MM.1S (cell line): ENCODE measurements at regions not wholly inside any gene's neighbourhood (a gene's known extent, or its start where the extent isn't known, plus 50 kb on each side); places are given as distances from the start of the nearest gene placed in this dataset.

Experiments
- DNase-seq: peaks from one replicate; pipeline ENCODE4 v3.0.0-alpha.2; 2015
- H2AFZ ChIP-seq: fragments of 300-600 bp; sonication (generic); 2 replicates; pipeline ENCODE4 v1.6.0; 2016; ENCODE audit warnings: antibody characterized with exemption, low read length
- H3F3A ChIP-seq: fragments of 300-600 bp; sonication (generic); 2 replicates; pipeline ENCODE4 v1.6.1; 2016; ENCODE audit warnings: mild to moderate bottlenecking, antibody characterized with exemption, low read length, moderate library complexity, mixed read lengths; ENCODE audit not compliant: insufficient read depth
- H3K27ac ChIP-seq: fragments of 300-600 bp; sonication (generic); 2 replicates; pipeline ENCODE4 v1.5.1; 2016; ENCODE audit warnings: mild to moderate bottlenecking, low read length
- H3K27me3 ChIP-seq: fragments of 300-600 bp; sonication (generic); replicated peaks from 2 replicates; pipeline ENCODE4 v1.6.0; 2016; ENCODE audit warnings: low read length; ENCODE audit not compliant: insufficient read depth
- H3K36me3 ChIP-seq: fragments of 300-600 bp; sonication (generic); replicated peaks from 2 replicates; pipeline ENCODE4 v1.6.1; 2016; ENCODE audit warnings: mild to moderate bottlenecking, low read length, mixed read lengths; ENCODE audit not compliant: insufficient read depth
- H3K4me1 ChIP-seq: fragments of 300-600 bp; sonication (generic); 2 replicates; pipeline ENCODE4 v1.6.1; 2016; ENCODE audit warnings: low read length, mixed read lengths
- H3K4me2 ChIP-seq: fragments of 300-600 bp; sonication (generic); 2 replicates; pipeline ENCODE4 v1.6.0; 2016; ENCODE audit warnings: low read depth, low read length
- H3K4me3 ChIP-seq: fragments of 300-600 bp; sonication (generic); 2 replicates; pipeline ENCODE4 v1.5.1; 2016; ENCODE audit warnings: low read length, mixed read lengths
- H3K79me2 ChIP-seq: fragments of 300-600 bp; sonication (generic); 2 replicates; pipeline ENCODE4 v1.6.1; 2016; ENCODE audit warnings: mixed run types, low read length, mixed read lengths
- H3K9ac ChIP-seq: fragments of 300-600 bp; sonication (generic); 2 replicates; pipeline ENCODE4 v1.6.1; 2016; ENCODE audit warnings: low read length, mixed read lengths
- H3K9me2 ChIP-seq: fragments of 300-600 bp; sonication (generic); replicated peaks from 2 replicates; pipeline ENCODE4 v1.6.1; 2016; ENCODE audit warnings: mild to moderate bottlenecking, low read length, mixed read lengths; ENCODE audit not compliant: insufficient read depth
- H3K9me3 ChIP-seq: fragments of 300-600 bp; sonication (generic); replicated peaks from 2 replicates; pipeline ENCODE4 v1.6.1; 2016; ENCODE audit warnings: mild to moderate bottlenecking, low read length, mixed read lengths; ENCODE audit not compliant: insufficient read depth
- H4K20me1 ChIP-seq: fragments of 300-600 bp; sonication (generic); 2 replicates; pipeline ENCODE4 v1.6.1; 2016; ENCODE audit warnings: mild to moderate bottlenecking, low read length, moderate library complexity, mixed read lengths; ENCODE audit not compliant: insufficient read depth
- CTCF ChIP-seq: fragments of 300-600 bp; sonication (generic); IDR thresholded peaks from 2 replicates; pipeline ENCODE4 v1.5.1; 2016; ENCODE audit warnings: antibody characterized with exemption, low read length, mixed read lengths
- EZH2 ChIP-seq: fragments of 300-600 bp; sonication (generic); optimal IDR thresholded peaks from 2 replicates; pipeline ENCODE3; 2017; ENCODE audit warnings: low read depth, mild to moderate bottlenecking, antibody characterized with exemption, low read length, mixed read lengths
- EZH2phosphoT487 ChIP-seq: fragments of 300-600 bp; sonication (generic); IDR thresholded peaks from 2 replicates; pipeline ENCODE4 v1.6.1; 2018; ENCODE audit warnings: antibody characterized with exemption, low read length

- no peaks in the 10 kb centered on the region for H3K36me3 ChIP-seq
- TF ChIP-seq EZH2 (no peak), CTCF (no peak), EZH2phosphoT487 (no peak)
- no peak overlapping the region for H3K4me2 ChIP-seq
- H3K4me3 ChIP-seq = no peak overlapping the region
- H3K79me2 ChIP-seq = no peaks in the 10 kb centered on the region
- H3K4me1 ChIP-seq = no peaks in the 10 kb centered on the region
- H3K9ac ChIP-seq = no peak overlapping the region
- H4K20me1 ChIP-seq = no peaks in the 10 kb centered on the region
- H3K9me3 ChIP-seq = no peaks in the 10 kb centered on the region
- H3K27me3 ChIP-seq = no peaks in the 10 kb centered on the region
- H3K27ac ChIP-seq = no peak overlapping the region
- no peaks in the 10 kb centered on the region for H3K9me2 ChIP-seq
- no peak overlapping the region for H2AFZ ChIP-seq
- H3F3A ChIP-seq = no peaks in the 10 kb centered on the region
- no peak for DNase-seq
These were observed 145.9 kb upstream of the CDH6 start for GRCh38 chr5:31047621-31048020.

GRCh38 chr5:31047007-31047406 lies 146.5 kb upstream of the CDH6 start:
- Histone ChIP-seq H3F3A (no peaks in the 10 kb centered on the region), H3K27ac (no peak overlapping the region), H4K20me1 (no peaks in the 10 kb centered on the region), H3K4me1 (no peaks in the 10 kb centered on the region), H3K9me2 (no peaks in the 10 kb centered on the region), H2AFZ (no peak overlapping the region), H3K4me3 (no peak overlapping the region), H3K9me3 (no peaks in the 10 kb centered on the region), H3K36me3 (no peaks in the 10 kb centered on the region), H3K79me2 (no peaks in the 10 kb centered on the region), H3K27me3 (no peaks in the 10 kb centered on the region), H3K9ac (no peak overlapping the region), H3K4me2 (no peak overlapping the region)
- TF ChIP-seq EZH2 (no peak), EZH2phosphoT487 (no peak), CTCF (no peak)
- DNase-seq = no peak

- H3K9me3 ChIP-seq = no peaks in the 10 kb centered on the region
- H3K9me2 ChIP-seq = no peaks in the 10 kb centered on the region
- no peak overlapping the region for H3K4me3 ChIP-seq
- H3K4me1 ChIP-seq = no peaks in the 10 kb centered on the region
- no peak overlapping the region for H3K27ac ChIP-seq
- no peaks in the 10 kb centered on the region for H3K36me3 ChIP-seq
- DNase-seq = no peak
- no peak overlapping the region for H3K9ac ChIP-seq
- H2AFZ ChIP-seq = no peak overlapping the region
- no peaks in the 10 kb centered on the region for H4K20me1 ChIP-seq
- no peaks in the 10 kb centered on the region for H3K27me3 ChIP-seq
- H3F3A ChIP-seq = no peaks in the 10 kb centered on the region
- no peak for TF ChIP-seq EZH2
- TF ChIP-seq EZH2phosphoT487 = no peak
- TF ChIP-seq CTCF = no peak
- no peak overlapping the region for H3K4me2 ChIP-seq
- H3K79me2 ChIP-seq = no peaks in the 10 kb centered on the region
These were observed 157.1 kb upstream of the CDH6 start for GRCh38 chr5:31036411-31036810.
